HG02588 (cell line): ENCODE measurements at regions not wholly inside any gene's neighbourhood (a gene's known extent, or its start where the extent isn't known, plus 50 kb on each side); places are given as distances from the start of the nearest gene placed in this dataset.

Source experiments
- ATAC-seq: cut with Tn5 transposase; IDR thresholded peaks from one replicate; pipeline ENCODE4 v1.9.1; 2021; ENCODE audit warnings: mild to moderate bottlenecking, moderate library complexity; ENCODE audit not compliant: unreplicated experiment

DNA sequence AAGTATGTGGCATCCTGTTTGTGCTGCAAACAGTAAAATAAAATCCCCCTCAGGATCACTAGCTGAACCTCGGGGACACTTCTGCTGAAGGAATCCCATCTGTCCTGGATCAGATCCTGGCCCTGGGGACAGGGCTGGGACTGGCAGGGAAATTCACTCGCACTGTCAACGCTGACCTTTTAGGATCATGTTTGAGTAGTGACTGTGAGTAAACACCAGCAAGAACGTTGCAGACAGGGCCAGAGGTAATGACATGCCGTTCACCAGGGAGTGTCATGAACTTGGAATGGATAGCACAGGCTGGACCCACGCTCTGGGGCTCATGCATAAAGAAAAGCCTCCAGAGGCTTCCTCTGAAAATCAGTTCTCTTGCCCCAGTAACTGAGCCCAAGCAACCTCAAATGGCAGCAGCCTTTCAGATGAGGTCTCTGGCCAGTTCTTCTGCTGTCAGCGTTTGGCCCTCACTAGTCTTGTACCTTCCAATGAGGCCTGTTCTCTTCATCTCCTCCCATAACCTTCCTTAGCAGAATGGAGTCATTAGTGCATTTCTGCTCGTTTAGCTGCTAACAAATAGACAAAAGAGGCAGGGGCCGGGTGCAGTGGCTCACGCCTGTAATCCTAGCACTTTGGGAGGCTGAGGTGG lies 51.0 kb upstream of the BARX2 start:
- ATAC-seq: no peak

- ATAC-seq: no peak
Measured at GRCh38 chr11:129323896-129324502, 51.6 kb upstream of the BARX2 start.

DNA sequence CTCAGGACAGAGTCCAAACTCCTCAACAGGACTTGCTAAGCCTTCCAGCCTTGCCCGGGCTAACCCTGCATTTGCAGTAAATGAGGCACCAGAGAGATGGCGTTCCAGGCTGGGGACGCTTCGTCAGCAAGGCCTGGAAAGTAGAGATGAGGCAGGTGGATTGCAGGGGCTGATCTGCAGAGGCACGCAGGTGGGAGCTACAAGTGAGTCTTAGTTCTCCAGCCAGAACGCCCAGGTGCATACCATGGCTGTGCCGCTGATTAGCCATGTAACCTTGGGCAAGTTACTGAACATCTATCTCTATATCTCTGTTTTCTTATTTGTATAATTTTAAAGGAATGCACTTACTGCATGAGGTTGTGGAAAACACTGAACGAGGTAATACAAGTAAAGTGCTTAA lies 52.7 kb upstream of the BARX2 start:
- no peak for ATAC-seq

GRCh38 chr11:129321076-129321475 lies 54.6 kb upstream of the BARX2 start:
- ATAC-seq: no peak

GRCh38 chr11:129320494-129320893 lies 55.2 kb upstream of the BARX2 start:
- ATAC-seq: no peak

GRCh38 chr11:129319751-129320150 lies 55.9 kb upstream of the BARX2 start:
- ATAC-seq: no peak

- ATAC-seq: no peak
Measured at GRCh38 chr11:129319201-129319600, 56.4 kb upstream of the BARX2 start.

GRCh38 chr11:129317571-129317970 lies 58.1 kb upstream of the BARX2 start:
- no peak for ATAC-seq

DNA sequence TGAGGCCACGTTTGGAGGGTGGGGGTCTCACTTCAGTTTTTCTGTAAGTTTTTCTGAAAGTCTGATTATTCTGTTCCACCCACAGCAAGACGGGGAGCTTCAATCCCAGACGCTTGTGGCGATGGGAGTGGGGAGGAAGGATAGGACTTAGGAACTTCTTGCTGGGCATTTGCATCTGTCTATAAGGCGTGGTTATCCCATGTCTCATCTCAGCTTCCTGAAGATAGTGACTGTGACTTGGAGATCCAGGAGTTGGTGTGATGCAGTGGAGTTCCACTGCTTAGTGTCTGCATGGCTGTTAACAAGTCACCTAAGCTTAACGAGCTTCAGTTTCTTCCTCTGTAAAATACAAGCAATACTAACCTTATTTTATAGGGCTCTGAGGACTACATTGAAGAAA lies 58.9 kb upstream of the BARX2 start:
- ATAC-seq: no peak

- no peak for ATAC-seq
Measured at GRCh38 chr11:129315781-129316579, 59.7 kb upstream of the BARX2 start.

- no peak for ATAC-seq
Measured at GRCh38 chr11:129314371-129314770, 61.3 kb upstream of the BARX2 start.

DNA sequence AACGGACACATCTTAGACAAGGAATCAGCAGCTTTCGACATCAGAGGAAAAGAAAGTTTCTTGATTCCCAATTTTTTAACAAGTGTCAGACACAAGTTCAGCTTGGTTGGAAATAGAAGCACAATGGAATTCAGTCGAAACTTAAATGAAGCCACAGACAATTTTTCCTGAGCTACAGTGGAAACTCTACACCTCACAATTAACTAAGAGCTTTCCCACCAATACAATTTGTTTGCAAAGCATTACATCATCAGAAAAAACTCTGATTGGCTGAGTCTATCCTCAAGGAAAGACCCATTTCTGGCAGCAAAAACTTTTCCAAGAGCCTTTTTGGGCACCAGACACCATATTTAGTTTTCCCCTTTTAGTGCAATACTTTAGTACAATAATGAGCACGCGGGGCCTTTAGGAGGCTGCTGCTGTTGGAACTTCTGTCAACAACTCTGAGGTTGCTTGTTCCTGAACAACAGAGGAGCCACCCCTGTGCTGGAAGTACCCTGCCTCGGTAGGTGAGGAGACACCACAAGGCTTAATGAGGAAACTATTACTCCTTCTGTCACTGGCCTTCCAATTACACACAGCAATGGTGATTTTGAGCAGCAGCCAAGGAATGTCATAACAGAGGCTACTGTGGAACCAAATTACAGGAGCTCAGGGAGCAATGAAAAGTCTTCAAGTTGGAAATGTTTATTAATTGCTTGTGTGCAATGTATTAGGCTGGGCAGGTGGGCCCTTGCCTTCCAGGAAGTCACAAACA lies 61.9 kb upstream of the BARX2 start:
- no peak for ATAC-seq

DNA sequence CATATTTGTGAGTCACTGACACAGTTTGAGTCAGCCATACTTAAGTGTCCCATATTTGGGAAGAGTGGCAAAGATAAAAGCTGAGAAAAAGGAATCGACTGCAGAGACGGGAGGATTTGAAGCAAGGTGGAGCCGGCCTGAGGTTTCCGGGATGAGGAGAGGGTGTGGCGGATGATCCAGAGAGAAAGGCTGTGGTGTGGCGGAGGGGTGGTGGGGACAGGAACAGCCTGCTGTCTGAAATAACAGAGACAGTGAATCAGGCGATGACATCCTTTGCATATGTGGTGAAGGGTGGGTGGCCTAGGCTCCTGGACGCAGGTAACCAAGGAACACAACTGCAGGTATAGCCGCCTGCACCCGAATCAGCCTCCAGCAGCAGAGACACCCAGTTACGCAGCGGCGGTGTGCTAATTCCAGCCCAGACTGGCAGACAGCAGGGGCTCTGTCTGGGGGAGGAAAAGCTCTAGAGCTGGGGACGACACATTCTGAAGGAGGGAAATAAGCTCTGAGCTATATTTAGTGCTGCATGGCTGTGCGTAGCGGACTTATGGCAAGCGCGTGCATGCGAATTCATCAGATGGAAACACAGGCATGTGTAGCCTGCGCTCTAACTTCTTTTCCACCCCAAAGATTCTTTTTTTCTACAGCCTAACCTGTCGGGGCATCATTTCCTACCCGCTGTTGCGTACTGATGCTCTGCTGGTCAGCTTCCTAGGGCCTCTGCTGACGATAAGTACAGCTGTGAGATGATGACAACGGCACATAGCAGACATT lies 62.7 kb upstream of the BARX2 start:
- no peak for ATAC-seq

DNA sequence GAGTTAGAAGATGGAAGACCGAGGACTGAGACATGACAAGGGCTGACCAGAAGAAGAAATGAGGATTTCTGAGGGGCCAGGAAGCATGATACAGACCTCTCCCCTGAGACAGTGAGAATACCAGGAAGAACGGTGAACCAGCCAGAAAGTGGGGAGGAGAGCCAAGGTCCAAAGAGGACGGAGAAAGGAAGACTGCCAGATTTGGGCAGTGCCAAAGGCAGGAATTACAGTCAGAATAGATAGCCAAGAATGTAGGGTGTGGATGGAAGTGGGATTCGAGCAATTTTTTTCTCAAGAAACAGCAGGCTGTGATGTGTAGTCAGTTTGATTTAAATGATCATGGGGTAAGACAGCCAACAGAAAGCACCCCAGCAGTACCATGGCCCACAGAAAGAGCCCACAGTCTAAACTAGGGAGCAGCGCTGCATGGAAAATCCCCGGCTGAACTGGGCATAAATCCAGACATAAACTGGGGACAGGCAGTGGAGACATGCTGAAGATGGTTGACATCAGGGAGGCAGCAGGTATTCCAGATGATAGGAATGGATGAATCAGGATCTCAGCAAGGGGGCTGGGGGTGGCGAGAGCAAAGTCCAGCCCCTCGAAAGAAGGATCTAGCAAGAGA lies 67.3 kb upstream of the BARX2 start:
- no peak for ATAC-seq

DNA sequence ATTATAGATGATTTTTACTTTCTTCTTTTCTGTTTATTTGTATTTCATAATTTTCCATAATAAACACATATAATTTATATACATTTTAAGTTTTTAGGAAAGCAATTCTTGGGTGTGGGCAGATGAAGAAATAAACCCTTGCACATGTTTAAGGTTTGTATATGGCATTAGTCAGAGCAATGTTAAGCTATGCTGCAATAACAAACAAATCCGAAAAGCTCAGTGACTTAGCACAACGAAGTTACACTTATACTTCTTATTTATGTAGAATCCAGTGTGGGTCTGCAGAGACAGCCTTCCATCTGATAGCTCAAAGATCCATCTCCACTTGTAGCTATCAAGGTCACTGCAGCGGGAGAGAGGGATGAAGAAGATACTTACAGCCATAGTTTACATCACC lies 68.5 kb upstream of the BARX2 start:
- ATAC-seq: no peak

- no peak for ATAC-seq
Measured at GRCh38 chr11:129302386-129303101, 73.1 kb upstream of the BARX2 start.

GRCh38 chr11:129300099-129300498 lies 75.5 kb upstream of the BARX2 start:
- no peak for ATAC-seq

GRCh38 chr11:129298988-129299387 lies 76.7 kb upstream of the BARX2 start:
- no peak for ATAC-seq

DNA sequence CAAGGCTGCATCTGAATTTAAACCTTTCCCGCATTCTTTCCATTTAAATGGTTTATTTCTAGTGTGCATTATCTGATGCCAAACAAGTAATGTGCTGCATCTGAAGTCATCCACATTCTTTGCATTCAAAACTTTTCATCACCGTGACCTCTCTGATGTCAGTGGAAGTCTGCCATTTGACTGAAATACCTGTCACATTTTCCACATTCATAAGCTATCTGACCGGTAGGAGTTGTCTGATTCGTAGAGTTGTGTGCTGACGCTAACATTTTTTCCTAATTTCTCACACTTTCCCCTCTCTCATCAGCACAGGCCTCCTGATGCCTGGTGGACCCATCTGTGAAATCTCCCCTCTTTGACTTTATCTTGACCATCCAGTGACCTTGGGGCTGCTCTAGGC lies 79.9 kb upstream of the BARX2 start:
- no peak for ATAC-seq

- ATAC-seq: no peak
Measured at GRCh38 chr11:129292771-129293170, 82.9 kb upstream of the BARX2 start.
